ENCODE measurements at regions not wholly inside any gene's neighbourhood (a gene's known extent, or its start where the extent isn't known, plus 50 kb on each side); places are given as distances from the start of the nearest gene placed in this dataset.

- H3K9me3 Mint-ChIP-seq: no peaks in the 10 kb centered on the region
- intact Hi-C loops (cut with DNase I, micrococcal nuclease): loop anchor here (5.0 to 10.0 kb wide), 5 partner anchors 532 to 1809 kb away; no protein-coding TSS in a partner anchor
- no peaks in the 10 kb centered on the region for H3K27me3 ChIP-seq (ENCODE audit: control insufficient read depth in 1 of 2, insufficient read depth in 2 of 2, low read length in 2 of 2)
- H3K27ac ChIP-seq (ENCODE audit: low read depth in 1 of 2, low read length in 2 of 2): no peak overlapping the region
- no peaks in the 10 kb centered on the region for H3K36me3 Mint-ChIP-seq (ENCODE audit: low read depth)
- no peak overlapping the region for H3K27ac Mint-ChIP-seq
- DNase-seq (no peak), ATAC-seq (ENCODE audit: poor library complexity) (no peak)
- H3K27me3 Mint-ChIP-seq: no peaks in the 10 kb centered on the region
- POLR2A ChIA-PET: interaction anchor here (0.7 kb wide), 1 partner anchor 401 kb away, joined by 5 read pairs; no protein-coding TSS in a partner anchor
- CTCF ChIA-PET: no interaction called here
- H3K9me3 ChIP-seq (ENCODE audit: control insufficient read depth in 1 of 2, insufficient read depth in 1 of 2, low read length in 2 of 2): no peaks in the 10 kb centered on the region
- H3K36me3 ChIP-seq (ENCODE audit: insufficient read depth, low read length): no peaks in the 10 kb centered on the region
- H3K4me3 Mint-ChIP-seq: no peak overlapping the region
- no peak overlapping the region for H3K4me3 ChIP-seq (ENCODE audit: low read length)
- TF ChIP-seq CTCF (IDR thresholded peaks at IDR 0.05): no peak
- peaks cover 7% of the 10 kb centered on the region for H3K4me1 Mint-ChIP-seq (ENCODE audit: low read depth)
- peaks cover 5% of the 10 kb centered on the region for H3K4me1 ChIP-seq (ENCODE audit: insufficient read depth, low read length)
Observed at GRCh38 chr13:31912647-31913401, 118.8 kb upstream of the FRY start.

- no peaks in the 10 kb centered on the region for H3K9me3 Mint-ChIP-seq
- no peaks in the 10 kb centered on the region for H3K36me3 Mint-ChIP-seq (ENCODE audit: low read depth)
- Histone ChIP-seq H3K36me3 (ENCODE audit: insufficient read depth, low read length) (no peaks in the 10 kb centered on the region), H3K4me1 (ENCODE audit: insufficient read depth, low read length) (peaks cover 3% of the 10 kb centered on the region), H3K27me3 (ENCODE audit: control insufficient read depth in 1 of 2, insufficient read depth in 2 of 2, low read length in 2 of 2) (no peaks in the 10 kb centered on the region), H3K27ac (ENCODE audit: low read depth in 1 of 2, low read length in 2 of 2) (no peak overlapping the region), H3K4me3 (ENCODE audit: low read length) (no peak overlapping the region), H3K9me3 (ENCODE audit: control insufficient read depth in 1 of 2, insufficient read depth in 1 of 2, low read length in 2 of 2) (no peaks in the 10 kb centered on the region)
- H3K27me3 Mint-ChIP-seq: no peaks in the 10 kb centered on the region
- no peak overlapping the region for H3K27ac Mint-ChIP-seq
- no peak overlapping the region for H3K4me3 Mint-ChIP-seq
- POLR2A ChIA-PET: no interaction called here
- peaks cover 7% of the 10 kb centered on the region for H3K4me1 Mint-ChIP-seq (ENCODE audit: low read depth)
- intact Hi-C loops (cut with DNase I, micrococcal nuclease): loop anchor here (5.0 to 10.0 kb wide), 5 partner anchors 531 to 1809 kb away; no protein-coding TSS in a partner anchor
- no peak for TF ChIP-seq CTCF (IDR thresholded peaks at IDR 0.05)
- DNase-seq: no peak
- CTCF ChIA-PET: no interaction called here
- no peak for ATAC-seq (ENCODE audit: poor library complexity)
Observed at GRCh38 chr13:31913459-31913858, 118.1 kb upstream of the FRY start.

GRCh38 chr13:31914843-31915242 is 116.7 kb upstream of the FRY start:
- no peak overlapping the region for H3K27ac Mint-ChIP-seq
- ATAC-seq (ENCODE audit: poor library complexity): no peak
- no peaks in the 10 kb centered on the region for H3K27me3 ChIP-seq (ENCODE audit: control insufficient read depth in 1 of 2, insufficient read depth in 2 of 2, low read length in 2 of 2)

More at GRCh38 chr13:31914843-31915242, 116.7 kb upstream of the FRY start:
- Histone ChIP-seq H3K9me3 (ENCODE audit: control insufficient read depth in 1 of 2, insufficient read depth in 1 of 2, low read length in 2 of 2) (no peaks in the 10 kb centered on the region), H3K27ac (ENCODE audit: low read depth in 1 of 2, low read length in 2 of 2) (no peak overlapping the region), H3K4me1 (ENCODE audit: insufficient read depth, low read length) (no peaks in the 10 kb centered on the region), H3K36me3 (ENCODE audit: insufficient read depth, low read length) (no peaks in the 10 kb centered on the region), H3K4me3 (ENCODE audit: low read length) (no peak overlapping the region)
- DNase-seq: no peak
- Mint-ChIP-seq H3K27me3 (no peaks in the 10 kb centered on the region), H3K4me3 (no peak overlapping the region), H3K36me3 (ENCODE audit: low read depth) (no peaks in the 10 kb centered on the region), H3K4me1 (ENCODE audit: low read depth) (no peaks in the 10 kb centered on the region), H3K9me3 (no peaks in the 10 kb centered on the region)
- TF ChIP-seq CTCF (IDR thresholded peaks at IDR 0.05): no peak
- ChIA-PET CTCF (interaction anchor here (1.2 kb wide), 1 partner anchor 10 kb away, joined by 3 read pairs; no protein-coding TSS in a partner anchor), POLR2A (interaction anchor here (0.6 kb wide), 1 partner anchor 13 kb away, joined by 3 read pairs; no protein-coding TSS in a partner anchor)
- intact Hi-C loops (cut with DNase I, micrococcal nuclease): loop anchor here (5.0 to 10.0 kb wide), 5 partner anchors 530 to 1807 kb away; no protein-coding TSS in a partner anchor

Data from CD4-positive, alpha-beta T cell (primary cell).